ENCODE measurements at regions not wholly inside any gene's neighbourhood (a gene's known extent, or its start where the extent isn't known, plus 50 kb on each side); places are given as distances from the start of the nearest gene placed in this dataset.

DNA sequence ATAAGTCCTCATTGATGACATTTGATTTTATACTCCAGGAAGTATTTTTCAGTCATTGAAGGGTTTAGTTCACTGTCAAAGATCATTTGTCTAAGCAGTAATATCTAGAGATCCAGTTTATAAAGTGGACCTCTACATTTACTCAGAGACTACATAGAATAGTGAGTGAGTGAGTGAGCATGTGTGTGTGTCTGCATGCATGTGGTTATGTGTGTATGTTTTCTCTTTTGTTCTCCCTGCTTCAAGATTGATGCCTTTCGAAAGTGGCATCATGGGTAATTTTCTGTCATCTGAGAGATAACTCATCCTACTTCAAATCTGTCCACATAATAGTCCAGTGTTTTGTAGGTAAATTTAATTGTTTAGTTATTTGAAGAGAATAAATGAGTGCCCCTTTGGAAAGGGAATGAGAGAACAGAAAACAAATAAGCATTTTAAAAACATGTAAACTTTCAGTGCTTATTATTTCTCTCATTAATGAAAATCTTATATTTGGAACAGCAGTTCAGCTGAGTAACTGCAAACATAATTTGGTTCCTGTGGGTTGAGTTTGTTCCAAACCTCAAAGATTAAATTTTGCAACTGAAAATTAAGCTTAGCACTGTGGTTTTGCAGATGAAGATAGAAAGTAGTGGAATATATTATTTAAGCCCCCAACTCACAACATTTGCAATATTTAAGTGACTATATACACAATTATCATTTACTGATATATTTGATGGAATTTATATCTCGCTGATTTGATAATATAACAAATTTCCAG, 1295.1 kb upstream of the C9orf72 start:
- TF ChIP-seq TOE1 (IDR thresholded peaks at IDR 0.05; ENCODE audit: borderline replicate concordance) (no peak), TOE1 (CRISPR knock-in tag; IDR thresholded peaks at IDR 0.05; ENCODE audit: borderline replicate concordance, low read depth) (no peak), POLR2AphosphoS5 (IDR thresholded peaks at IDR 0.05; ENCODE audit: control insufficient read depth, insufficient read depth, low read depth, low read length) (no peak), CEBPB (tag; IDR thresholded peaks at IDR 0.05) (no peak), FOSL1 (tag; conservative IDR thresholded peaks at IDR 0.05) (no peak), POLR2A (conservative IDR thresholded peaks at IDR 0.05) (no peak), ZNF232 (CRISPR knock-in tag; IDR thresholded peaks at IDR 0.05) (no peak)
- TF ChIP-seq, protein P1, sequence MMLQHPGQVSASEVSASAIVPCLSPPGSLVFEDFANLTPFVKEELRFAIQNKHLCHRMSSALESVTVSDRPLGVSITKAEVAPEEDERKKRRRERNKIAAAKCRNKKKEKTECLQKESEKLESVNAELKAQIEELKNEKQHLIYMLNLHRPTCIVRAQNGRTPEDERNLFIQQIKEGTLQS (IDR thresholded peaks at IDR 0.05), result no peak
- TF ChIP-seq, protein P1 (CRISPR knock-in tag; conservative IDR thresholded peaks at IDR 0.05), result no peak
- TF ChIP-seq, protein P2, sequence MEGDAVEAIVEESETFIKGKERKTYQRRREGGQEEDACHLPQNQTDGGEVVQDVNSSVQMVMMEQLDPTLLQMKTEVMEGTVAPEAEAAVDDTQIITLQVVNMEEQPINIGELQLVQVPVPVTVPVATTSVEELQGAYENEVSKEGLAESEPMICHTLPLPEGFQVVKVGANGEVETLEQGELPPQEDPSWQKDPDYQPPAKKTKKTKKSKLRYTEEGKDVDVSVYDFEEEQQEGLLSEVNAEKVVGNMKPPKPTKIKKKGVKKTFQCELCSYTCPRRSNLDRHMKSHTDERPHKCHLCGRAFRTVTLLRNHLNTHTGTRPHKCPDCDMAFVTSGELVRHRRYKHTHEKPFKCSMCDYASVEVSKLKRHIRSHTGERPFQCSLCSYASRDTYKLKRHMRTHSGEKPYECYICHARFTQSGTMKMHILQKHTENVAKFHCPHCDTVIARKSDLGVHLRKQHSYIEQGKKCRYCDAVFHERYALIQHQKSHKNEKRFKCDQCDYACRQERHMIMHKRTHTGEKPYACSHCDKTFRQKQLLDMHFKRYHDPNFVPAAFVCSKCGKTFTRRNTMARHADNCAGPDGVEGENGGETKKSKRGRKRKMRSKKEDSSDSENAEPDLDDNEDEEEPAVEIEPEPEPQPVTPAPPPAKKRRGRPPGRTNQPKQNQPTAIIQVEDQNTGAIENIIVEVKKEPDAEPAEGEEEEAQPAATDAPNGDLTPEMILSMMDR (IDR thresholded peaks at IDR 0.05 in 2 of 3, conservative IDR thresholded peaks at IDR 0.05 in 1 of 3; ENCODE audit: insufficient read depth in 2 of 3, low read depth in 1 of 3, low read length in 3 of 3), result no peak
- TF ChIP-seq, protein P3, sequence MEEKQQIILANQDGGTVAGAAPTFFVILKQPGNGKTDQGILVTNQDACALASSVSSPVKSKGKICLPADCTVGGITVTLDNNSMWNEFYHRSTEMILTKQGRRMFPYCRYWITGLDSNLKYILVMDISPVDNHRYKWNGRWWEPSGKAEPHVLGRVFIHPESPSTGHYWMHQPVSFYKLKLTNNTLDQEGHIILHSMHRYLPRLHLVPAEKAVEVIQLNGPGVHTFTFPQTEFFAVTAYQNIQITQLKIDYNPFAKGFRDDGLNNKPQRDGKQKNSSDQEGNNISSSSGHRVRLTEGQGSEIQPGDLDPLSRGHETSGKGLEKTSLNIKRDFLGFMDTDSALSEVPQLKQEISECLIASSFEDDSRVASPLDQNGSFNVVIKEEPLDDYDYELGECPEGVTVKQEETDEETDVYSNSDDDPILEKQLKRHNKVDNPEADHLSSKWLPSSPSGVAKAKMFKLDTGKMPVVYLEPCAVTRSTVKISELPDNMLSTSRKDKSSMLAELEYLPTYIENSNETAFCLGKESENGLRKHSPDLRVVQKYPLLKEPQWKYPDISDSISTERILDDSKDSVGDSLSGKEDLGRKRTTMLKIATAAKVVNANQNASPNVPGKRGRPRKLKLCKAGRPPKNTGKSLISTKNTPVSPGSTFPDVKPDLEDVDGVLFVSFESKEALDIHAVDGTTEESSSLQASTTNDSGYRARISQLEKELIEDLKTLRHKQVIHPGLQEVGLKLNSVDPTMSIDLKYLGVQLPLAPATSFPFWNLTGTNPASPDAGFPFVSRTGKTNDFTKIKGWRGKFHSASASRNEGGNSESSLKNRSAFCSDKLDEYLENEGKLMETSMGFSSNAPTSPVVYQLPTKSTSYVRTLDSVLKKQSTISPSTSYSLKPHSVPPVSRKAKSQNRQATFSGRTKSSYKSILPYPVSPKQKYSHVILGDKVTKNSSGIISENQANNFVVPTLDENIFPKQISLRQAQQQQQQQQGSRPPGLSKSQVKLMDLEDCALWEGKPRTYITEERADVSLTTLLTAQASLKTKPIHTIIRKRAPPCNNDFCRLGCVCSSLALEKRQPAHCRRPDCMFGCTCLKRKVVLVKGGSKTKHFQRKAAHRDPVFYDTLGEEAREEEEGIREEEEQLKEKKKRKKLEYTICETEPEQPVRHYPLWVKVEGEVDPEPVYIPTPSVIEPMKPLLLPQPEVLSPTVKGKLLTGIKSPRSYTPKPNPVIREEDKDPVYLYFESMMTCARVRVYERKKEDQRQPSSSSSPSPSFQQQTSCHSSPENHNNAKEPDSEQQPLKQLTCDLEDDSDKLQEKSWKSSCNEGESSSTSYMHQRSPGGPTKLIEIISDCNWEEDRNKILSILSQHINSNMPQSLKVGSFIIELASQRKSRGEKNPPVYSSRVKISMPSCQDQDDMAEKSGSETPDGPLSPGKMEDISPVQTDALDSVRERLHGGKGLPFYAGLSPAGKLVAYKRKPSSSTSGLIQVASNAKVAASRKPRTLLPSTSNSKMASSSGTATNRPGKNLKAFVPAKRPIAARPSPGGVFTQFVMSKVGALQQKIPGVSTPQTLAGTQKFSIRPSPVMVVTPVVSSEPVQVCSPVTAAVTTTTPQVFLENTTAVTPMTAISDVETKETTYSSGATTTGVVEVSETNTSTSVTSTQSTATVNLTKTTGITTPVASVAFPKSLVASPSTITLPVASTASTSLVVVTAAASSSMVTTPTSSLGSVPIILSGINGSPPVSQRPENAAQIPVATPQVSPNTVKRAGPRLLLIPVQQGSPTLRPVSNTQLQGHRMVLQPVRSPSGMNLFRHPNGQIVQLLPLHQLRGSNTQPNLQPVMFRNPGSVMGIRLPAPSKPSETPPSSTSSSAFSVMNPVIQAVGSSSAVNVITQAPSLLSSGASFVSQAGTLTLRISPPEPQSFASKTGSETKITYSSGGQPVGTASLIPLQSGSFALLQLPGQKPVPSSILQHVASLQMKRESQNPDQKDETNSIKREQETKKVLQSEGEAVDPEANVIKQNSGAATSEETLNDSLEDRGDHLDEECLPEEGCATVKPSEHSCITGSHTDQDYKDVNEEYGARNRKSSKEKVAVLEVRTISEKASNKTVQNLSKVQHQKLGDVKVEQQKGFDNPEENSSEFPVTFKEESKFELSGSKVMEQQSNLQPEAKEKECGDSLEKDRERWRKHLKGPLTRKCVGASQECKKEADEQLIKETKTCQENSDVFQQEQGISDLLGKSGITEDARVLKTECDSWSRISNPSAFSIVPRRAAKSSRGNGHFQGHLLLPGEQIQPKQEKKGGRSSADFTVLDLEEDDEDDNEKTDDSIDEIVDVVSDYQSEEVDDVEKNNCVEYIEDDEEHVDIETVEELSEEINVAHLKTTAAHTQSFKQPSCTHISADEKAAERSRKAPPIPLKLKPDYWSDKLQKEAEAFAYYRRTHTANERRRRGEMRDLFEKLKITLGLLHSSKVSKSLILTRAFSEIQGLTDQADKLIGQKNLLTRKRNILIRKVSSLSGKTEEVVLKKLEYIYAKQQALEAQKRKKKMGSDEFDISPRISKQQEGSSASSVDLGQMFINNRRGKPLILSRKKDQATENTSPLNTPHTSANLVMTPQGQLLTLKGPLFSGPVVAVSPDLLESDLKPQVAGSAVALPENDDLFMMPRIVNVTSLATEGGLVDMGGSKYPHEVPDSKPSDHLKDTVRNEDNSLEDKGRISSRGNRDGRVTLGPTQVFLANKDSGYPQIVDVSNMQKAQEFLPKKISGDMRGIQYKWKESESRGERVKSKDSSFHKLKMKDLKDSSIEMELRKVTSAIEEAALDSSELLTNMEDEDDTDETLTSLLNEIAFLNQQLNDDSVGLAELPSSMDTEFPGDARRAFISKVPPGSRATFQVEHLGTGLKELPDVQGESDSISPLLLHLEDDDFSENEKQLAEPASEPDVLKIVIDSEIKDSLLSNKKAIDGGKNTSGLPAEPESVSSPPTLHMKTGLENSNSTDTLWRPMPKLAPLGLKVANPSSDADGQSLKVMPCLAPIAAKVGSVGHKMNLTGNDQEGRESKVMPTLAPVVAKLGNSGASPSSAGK (IDR thresholded peaks at IDR 0.05), result no peak

All from K562 (cell line).